Liver (tissue), 3 donors: ENCODE measurements at regions not wholly inside any gene's neighbourhood (a gene's known extent, or its start where the extent isn't known, plus 50 kb on each side); places are given as distances from the start of the nearest gene placed in this dataset.

Experiments used
- ATF3 ChIP-seq: IDR thresholded peaks from 2 replicates; pipeline ENCODE4 v1.6.1; 2016; ENCODE audit warnings: antibody characterized with exemption
- FOXA1 ChIP-seq: IDR thresholded peaks from 2 replicates; pipeline ENCODE4 v1.6.1; 2016; ENCODE audit warnings: antibody characterized with exemption
- GABPA ChIP-seq, 2 donors: IDR thresholded peaks in 1 of 2; conservative IDR thresholded peaks in 1 of 2; 2 replicates each; pipeline ENCODE4 v1.6.1; 2016; ENCODE audit warnings: antibody characterized with exemption in 2 of 2, mild to moderate bottlenecking in 1 of 2, moderate library complexity in 1 of 2
- HNF4A ChIP-seq, 2 donors: conservative IDR thresholded peaks; 2 replicates each; pipeline ENCODE4 v1.6.1; 2016; ENCODE audit warnings: antibody characterized with exemption in 2 of 2, mild to moderate bottlenecking in 2 of 2
- JUND ChIP-seq, 2 donors: IDR thresholded peaks; 2 replicates each; pipeline ENCODE4 v1.6.1; 2016; ENCODE audit warnings: antibody characterized with exemption in 2 of 2
- MAX ChIP-seq: IDR thresholded peaks from 2 replicates; pipeline ENCODE4 v1.6.1; 2016; ENCODE audit warnings: antibody characterized with exemption
- RAD21 ChIP-seq, 2 donors: IDR thresholded peaks; 2 replicates each; pipeline ENCODE4 v1.6.1; 2016; ENCODE audit warnings: antibody characterized with exemption in 2 of 2, mild to moderate bottlenecking in 2 of 2
- RXRA ChIP-seq, 2 donors: IDR thresholded peaks; 2 replicates each; pipeline ENCODE4 v1.6.1; 2017 to 2018; ENCODE audit warnings: antibody characterized with exemption in 2 of 2, mild to moderate bottlenecking in 1 of 2
- SP1 ChIP-seq: IDR thresholded peaks from 2 replicates; pipeline ENCODE4 v1.6.1; 2018; ENCODE audit warnings: antibody characterized with exemption, mild to moderate bottlenecking
- TAF1 ChIP-seq: conservative IDR thresholded peaks from 2 replicates; pipeline ENCODE4 v1.6.1; 2016; ENCODE audit warnings: antibody characterized with exemption, mild to moderate bottlenecking
- ZBTB33 ChIP-seq: IDR thresholded peaks from 2 replicates; pipeline ENCODE4 v1.6.1; 2016; ENCODE audit warnings: antibody characterized with exemption
- TF ChIP-seq, protein P1 (sequence below): IDR thresholded peaks from 2 replicates; pipeline ENCODE4 v1.6.1; 2016; ENCODE audit warnings: antibody characterized with exemption, mild to moderate bottlenecking
- TF ChIP-seq, protein P2 (sequence below): fragments of 150-350 bp; IDR thresholded peaks from 2 replicates; pipeline ENCODE4 v1.5.1; 2017; ENCODE audit warnings: improper control_type of control experiment, low read depth, low read length; ENCODE audit not compliant: missing input control
- donor health status: healthy.
- donor health status: healthy.

- no peak for TF ChIP-seq ZBTB33
- TF ChIP-seq, protein P1, sequence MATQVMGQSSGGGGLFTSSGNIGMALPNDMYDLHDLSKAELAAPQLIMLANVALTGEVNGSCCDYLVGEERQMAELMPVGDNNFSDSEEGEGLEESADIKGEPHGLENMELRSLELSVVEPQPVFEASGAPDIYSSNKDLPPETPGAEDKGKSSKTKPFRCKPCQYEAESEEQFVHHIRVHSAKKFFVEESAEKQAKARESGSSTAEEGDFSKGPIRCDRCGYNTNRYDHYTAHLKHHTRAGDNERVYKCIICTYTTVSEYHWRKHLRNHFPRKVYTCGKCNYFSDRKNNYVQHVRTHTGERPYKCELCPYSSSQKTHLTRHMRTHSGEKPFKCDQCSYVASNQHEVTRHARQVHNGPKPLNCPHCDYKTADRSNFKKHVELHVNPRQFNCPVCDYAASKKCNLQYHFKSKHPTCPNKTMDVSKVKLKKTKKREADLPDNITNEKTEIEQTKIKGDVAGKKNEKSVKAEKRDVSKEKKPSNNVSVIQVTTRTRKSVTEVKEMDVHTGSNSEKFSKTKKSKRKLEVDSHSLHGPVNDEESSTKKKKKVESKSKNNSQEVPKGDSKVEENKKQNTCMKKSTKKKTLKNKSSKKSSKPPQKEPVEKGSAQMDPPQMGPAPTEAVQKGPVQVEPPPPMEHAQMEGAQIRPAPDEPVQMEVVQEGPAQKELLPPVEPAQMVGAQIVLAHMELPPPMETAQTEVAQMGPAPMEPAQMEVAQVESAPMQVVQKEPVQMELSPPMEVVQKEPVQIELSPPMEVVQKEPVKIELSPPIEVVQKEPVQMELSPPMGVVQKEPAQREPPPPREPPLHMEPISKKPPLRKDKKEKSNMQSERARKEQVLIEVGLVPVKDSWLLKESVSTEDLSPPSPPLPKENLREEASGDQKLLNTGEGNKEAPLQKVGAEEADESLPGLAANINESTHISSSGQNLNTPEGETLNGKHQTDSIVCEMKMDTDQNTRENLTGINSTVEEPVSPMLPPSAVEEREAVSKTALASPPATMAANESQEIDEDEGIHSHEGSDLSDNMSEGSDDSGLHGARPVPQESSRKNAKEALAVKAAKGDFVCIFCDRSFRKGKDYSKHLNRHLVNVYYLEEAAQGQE = no peak
- TF ChIP-seq RAD21 (IDR thresholded peaks at IDR 0.05) = no peak
- no peak for TF ChIP-seq MAX
- TF ChIP-seq, protein P2, sequence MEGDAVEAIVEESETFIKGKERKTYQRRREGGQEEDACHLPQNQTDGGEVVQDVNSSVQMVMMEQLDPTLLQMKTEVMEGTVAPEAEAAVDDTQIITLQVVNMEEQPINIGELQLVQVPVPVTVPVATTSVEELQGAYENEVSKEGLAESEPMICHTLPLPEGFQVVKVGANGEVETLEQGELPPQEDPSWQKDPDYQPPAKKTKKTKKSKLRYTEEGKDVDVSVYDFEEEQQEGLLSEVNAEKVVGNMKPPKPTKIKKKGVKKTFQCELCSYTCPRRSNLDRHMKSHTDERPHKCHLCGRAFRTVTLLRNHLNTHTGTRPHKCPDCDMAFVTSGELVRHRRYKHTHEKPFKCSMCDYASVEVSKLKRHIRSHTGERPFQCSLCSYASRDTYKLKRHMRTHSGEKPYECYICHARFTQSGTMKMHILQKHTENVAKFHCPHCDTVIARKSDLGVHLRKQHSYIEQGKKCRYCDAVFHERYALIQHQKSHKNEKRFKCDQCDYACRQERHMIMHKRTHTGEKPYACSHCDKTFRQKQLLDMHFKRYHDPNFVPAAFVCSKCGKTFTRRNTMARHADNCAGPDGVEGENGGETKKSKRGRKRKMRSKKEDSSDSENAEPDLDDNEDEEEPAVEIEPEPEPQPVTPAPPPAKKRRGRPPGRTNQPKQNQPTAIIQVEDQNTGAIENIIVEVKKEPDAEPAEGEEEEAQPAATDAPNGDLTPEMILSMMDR = no peak
- TF ChIP-seq ATF3 = no peak
- TF ChIP-seq FOXA1 = no peak
- no peak for TF ChIP-seq GABPA (IDR thresholded peaks at IDR 0.05 in 1 of 2, conservative IDR thresholded peaks at IDR 0.05 in 1 of 2)
- no peak for TF ChIP-seq JUND (IDR thresholded peaks at IDR 0.05)
- no peak for TF ChIP-seq RXRA (IDR thresholded peaks at IDR 0.05)
- no peak for TF ChIP-seq HNF4A (conservative IDR thresholded peaks at IDR 0.05)
- no peak for TF ChIP-seq TAF1
- no peak for TF ChIP-seq SP1
Observed at GRCh38 chr2:49360407-49360767, 206.1 kb upstream of the FSHR start.
